Stimulated activated CD4-positive, alpha-beta T cell treated with anti-CD3 and anti-CD28 coated beads, TNF-alpha, amount 100 ng/mL, for 1 hour (primary cell): ENCODE measurements at regions not wholly inside any gene's neighbourhood (a gene's known extent, or its start where the extent isn't known, plus 50 kb on each side); places are given as distances from the start of the nearest gene placed in this dataset.
"Not testable (repeated sequence)": the region's sequence is repeated elsewhere in the genome, so short reads cannot be mapped to it uniquely, and the experiment has no call there.

ENCODE experiments used
- DNase-seq, 3 donors: peaks; one replicate each; pipeline ENCODE4 v3.0.0-alpha.2; 2020; ENCODE audit warnings: low read depth in 3 of 3, low spot score in 1 of 3

DNA sequence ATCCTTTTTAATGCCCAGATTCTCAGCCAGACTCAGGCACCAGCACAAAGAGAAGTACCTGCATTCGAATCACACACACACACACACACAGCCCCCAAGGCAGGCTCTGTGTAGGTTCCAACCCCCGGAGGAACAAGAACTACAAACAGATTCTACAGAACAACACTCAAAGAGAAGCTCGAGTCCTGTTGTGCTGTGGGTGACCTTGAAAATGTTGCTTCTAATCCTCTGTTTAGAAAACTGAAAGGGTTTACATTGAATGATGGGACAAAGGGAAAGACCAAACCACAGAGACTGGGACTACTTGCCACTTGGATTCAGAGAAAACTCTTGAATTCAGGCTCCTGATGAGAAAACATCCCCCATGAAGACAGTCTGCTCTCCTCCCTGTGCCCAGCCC, 568.8 kb upstream of the C16orf82 start:
- no peak for DNase-seq

DNA sequence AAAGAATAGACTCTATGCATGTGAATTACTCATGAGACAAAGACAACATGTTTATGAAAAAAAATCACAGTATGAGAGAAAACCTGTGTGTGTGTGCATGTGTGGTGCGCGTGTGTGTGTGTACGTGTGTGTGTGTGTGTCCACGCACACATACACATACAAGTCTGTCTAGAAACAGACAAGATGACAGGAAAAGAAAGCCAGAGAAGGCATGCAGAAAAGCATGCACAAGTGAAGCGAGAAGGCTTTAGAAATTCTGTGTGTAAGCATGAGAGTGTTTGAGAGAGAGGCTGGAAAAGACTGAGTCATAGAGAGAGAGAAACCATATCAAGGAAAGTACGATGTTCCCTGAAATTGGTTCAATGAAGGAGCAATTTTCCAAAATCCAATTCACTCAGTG, 566.4 kb upstream of the C16orf82 start:
- no peak for DNase-seq

DNA sequence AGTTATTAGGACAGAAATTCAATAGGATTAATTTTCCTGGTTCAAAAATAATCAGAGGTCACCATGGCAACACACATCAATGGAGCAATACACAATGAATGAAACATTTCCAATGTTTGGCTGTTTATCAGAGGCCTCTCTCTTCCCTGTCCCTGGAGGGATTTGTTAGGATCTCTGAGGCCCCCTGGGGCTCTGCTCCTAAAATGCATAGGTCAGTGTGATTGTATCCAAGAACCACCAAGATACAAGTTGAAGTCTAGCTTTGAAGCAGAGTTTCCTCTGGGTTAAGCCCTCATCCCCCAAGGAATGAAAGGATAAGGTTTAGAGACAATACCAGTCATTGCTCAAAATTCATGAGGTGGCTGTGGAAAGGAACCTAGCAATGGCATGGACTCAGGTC, 561.2 kb upstream of the C16orf82 start:
- DNase-seq = no peak

DNA sequence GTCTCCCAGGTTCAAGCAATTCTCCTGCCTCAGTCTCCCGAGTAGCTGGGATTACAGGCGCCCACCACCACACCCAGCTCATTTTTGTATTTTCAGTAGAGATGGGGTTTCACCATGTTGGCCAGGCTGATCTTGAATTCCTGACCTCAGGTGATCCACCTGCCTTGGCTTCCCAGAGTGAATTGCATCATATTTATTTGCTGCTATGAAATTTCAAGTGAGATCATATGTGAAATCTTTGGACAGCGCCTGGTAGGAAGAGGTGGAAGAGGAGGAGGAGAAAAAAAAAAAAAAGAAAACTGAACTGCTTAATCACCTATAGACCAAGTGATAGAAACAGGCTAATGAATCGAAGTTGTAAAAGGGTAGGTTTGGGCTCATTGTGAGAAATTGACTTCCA, 557.8 kb upstream of the C16orf82 start:
- DNase-seq = not testable (repeated sequence)

DNA sequence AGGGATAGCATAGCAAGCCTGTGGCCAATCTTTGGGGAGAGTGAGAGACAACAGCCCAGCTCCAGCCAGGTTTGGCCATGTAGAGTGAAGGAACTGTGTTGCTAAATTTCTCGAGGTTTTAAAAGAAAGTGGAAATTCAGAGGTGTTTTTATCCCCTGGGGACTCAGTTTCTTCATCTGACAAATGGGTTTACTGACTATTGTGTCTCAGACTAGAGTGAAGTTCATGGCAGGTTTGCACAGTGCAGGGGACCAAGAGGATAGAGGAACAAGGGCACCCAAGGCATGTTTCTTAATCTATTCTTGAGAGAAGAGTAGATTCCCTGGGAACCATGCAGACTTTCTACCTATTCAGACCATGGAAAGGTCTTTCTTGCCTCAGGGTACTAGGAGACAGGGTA, 555.8 kb upstream of the C16orf82 start:
- DNase-seq = no peak

DNA sequence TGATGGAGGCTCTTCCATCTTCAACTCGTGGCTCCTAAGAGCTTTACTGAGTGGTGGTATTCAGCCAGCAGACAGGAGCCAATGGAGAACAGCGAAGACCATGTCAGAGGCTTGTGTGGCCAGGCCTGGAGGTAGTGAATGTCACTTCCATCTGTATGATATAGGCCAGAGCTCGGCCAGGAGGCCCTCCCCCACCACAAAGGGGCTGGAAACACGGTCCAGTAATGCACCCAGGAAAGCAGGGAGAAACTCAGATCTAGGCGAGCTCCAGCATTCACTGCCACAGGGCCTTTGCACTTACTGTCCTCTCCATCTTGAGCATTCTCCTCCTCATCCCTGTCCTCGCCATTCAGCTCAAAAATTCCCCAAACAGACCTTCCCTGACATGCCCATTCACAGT, 555.3 kb upstream of the C16orf82 start:
- DNase-seq = no peak

DNA sequence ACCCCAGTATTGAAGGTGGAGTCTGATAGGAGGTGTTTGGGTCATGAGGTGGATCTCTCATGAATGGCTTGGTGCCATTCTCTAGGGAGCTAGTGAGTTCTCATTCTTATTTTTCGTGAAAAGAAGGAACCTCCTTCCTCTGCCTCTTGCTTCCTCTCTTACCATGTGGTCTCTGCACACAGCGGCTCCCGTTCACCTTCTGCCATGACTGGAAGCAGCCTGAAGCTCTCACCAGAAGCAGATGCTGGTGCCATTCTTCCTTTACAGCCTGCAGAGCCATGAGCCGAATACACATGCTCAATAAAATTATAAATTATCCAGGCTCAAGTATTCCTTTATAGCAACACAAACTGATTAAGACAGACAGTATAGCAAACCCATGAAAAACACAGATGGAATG, 545.1 kb upstream of the C16orf82 start:
- no peak for DNase-seq

DNA sequence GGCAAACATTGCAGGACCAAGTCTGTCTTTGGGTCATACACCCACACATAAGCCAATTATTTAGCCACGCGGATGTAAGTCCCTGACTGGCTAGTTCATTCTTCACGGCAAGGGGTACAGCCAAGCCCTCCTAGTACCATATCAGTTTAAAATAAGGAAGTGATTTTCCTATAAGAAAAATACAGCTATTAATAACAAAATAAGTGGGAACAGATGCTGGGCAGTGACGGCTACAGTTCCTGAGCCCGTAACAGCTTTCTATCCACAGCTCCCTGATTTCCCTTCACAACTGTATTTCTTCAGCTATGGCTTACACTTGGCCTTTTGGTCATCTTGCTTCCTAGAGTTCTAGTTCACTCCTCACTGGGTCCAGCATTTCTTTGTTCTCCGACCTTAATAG, 542.4 kb upstream of the C16orf82 start:
- no peak for DNase-seq

DNA sequence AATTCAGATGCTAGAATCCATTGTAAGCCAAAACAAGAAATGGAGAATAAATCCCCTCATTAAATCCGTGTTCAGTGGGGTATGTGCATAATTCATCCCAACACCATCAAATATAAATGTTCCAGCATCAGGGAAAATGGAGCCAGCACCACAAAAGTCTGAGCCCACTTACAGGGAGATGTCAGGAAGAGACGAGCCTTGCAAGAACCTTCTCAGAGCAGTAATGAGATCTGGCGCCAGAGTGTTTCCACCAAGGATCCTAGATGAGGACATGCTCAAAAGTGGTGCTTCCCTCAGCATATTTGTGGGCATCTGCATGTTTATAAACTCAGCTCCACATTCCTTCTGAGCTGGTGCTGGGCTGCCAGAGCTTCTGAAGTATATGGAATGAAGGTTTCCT, 541.9 kb upstream of the C16orf82 start:
- DNase-seq = no peak

DNA sequence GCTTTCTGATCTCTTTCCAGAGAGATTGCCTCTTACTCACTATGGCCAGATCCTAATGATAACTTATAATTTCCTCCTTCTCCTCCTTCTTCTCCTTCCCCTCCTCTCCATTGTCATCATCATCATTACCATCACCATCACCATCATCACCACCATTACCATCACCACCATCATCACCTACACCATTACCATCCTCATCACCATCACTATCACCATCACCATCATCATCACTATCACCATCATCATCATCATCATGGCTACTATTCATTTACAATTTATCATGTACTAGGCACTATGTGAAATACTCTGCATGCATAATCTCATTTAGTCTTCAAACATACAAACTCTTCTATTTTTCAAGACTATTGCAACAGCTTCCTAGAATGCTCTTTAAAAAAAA, 540.9 kb upstream of the C16orf82 start:
- no peak for DNase-seq

DNA sequence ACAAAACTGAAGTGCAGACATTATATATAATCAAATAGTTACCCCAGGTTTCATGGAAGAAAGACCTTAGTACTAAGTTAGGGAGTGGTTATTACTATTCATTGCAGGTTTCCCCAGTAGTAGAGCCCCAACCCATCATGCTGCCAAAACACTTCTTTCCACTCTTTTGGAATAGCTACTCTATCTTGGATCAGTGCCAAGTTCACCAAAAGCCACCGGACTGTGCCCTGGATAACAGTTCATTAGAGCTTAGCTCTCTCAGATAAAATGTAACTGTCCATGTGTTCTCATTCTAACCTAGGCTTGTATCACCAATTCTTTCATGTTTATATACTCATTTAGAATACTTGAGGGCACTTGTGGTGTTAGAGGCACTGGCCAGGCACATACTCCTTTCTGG, 540.1 kb upstream of the C16orf82 start:
- no peak for DNase-seq

DNA sequence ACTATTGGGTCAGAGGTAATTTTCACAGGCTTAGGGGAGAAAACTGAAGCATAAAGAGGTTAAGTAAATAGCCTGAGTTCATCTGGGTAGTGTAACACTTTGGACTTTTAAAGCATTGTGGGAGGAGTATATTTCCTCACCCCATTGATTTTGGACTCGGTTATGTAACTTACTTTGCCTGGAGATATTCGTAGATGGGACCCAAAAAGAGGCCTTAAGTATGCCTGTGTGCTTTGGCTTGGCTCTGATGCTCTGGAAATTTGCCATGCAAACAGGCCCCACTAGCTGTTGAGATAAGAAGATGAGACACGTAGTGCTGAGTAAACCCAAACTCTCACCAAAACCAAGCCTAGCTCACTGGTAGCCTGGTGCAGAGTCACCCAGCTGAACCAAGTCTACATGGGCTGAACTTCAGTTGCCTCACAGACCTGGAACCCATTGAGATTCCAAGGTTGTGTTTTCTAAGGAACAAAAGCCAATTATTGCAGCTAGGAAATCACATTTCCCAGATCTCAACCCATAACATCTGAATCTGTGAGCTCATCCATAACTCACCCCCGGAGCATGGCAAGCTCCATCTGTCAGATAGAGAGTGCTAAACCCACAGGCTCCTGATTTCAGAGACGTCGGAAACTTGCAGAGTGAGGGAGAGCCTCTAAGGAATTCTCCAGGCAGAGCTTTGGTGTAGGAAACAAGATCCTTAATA, 536.0 kb upstream of the C16orf82 start:
- no peak for DNase-seq

DNA sequence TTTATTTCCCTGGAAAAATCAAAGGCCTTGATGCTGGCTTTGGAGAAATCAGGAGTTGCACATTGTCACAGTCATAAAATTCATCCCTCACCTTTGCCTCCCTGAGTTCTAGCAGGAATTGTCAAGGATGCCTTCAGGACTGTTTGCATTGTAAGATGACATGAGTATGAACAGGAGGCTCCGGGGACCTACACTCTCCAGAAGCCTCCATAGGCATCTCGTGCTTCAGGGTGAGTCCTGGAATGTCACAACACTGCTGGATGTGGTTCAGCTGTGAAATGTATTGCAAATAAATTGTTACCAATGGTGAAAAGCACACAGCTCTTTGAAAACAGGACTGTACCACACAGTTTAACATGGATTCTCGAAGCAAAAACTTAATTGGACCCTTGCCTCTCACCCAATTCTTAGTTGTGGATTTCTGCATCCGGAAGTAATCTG, 535.4 kb upstream of the C16orf82 start:
- DNase-seq = no peak

DNA sequence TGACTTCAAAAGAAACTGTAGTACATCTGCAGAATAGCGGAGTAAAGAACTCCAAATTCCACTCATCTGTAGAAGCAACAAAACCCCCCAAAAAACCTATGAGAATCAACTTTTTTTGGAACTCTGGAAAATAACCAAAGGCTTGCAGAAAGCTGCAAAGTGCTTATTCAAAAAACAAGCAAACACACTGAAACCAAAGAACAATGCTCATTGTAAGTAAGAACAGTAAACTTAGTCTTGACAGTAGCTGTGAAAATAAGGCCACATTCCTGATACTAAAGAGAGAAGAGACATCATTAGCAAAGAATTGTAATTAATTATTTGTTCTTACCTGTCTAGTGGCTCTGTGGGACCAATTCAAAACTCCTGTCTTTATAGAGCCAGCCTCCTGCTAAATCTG, 534.3 kb upstream of the C16orf82 start:
- no peak for DNase-seq

DNA sequence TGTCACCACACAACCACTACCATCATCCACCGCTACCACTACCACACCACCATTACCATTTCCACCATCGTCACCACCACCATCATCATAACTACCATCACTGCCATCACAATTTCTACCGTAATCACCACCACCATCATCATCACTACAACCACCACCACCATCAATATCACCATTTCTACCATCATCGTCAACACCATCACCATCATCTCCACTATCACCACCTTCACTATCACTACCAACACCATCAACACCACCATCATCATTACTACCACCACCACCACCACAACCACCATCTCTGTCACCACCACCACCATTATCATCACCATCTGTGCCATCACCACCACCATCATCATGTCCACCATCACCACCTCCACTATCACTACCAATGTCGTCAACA, 524.5 kb upstream of the C16orf82 start:
- DNase-seq = no peak

DNA sequence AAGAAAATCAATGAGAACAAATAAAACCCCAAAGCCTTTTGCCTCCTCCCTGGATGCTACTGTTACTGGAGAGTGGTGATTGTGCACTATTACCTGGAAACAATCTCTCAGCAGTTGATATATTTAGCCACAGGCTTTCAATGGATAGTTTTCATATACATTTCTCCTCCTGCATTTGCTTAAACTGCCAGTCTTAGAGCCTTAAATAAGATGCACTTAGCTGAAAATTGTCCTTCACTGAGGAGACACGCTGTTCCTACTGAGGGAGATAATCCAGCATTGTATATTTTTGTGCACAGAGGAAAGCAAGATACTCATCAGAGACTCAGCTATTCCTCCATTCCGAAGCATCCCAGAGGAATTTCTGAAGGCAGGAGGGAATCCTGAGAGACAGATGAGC, 520.2 kb upstream of the C16orf82 start:
- no peak for DNase-seq

DNA sequence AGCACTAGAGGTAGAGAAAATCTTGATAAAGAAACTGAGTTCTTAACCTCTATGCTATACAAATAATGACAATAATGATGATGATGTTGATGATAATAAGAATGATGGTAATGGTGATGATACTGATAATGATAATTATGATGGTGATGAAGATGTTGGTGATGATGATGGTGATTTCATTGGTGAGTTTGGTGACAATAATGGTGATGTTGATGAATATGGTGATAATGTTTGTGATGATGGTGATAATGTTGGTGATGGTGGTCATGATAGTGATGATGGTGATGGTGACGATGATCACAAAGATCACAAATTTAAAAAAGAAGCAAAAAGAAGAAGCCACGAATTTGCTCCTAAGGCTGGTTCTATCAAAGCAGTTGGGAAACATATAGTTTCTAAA, 519.0 kb upstream of the C16orf82 start:
- no peak for DNase-seq

DNA sequence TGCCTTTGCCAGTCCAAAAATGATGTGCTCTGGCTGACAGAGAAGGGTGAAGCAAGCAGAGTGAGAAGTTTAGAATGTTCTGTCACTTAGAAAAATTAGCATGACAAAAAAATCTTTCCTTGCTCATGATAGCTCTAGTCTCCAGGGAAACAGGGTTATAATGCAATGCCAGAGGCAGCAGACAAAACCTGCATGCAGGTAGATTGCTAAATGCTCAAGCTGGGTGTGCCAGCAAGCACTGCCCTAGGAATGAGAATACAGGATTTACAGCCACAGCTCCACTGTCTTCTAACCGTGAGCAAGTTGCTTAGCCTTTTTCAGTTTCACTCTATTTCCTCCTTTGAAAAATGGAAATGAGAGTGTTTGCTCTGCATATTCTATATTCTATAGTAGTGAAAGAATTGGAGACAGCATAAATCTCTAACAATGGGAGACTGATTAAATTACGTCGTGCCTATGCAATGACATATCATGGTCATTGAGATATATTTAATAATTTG, 516.6 kb upstream of the C16orf82 start:
- no peak for DNase-seq

DNA sequence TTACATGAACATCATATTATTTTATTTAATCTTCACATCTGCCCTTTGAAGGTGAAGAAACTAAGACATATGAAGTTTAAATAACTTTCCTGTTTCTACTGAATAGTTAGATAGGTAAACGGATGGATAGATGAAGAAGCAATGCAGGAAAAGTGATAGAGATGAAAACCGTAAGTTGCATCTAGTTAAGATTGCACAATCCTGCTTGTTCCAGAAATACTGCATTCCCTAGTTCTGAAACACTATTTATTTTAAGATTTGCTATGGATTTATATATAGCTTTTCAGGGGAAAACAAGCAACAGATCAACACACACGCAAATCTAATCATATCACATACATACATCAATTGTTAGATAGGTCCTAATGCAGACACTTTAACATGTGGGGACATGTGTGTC, 512.7 kb upstream of the C16orf82 start:
- DNase-seq = no peak

DNA sequence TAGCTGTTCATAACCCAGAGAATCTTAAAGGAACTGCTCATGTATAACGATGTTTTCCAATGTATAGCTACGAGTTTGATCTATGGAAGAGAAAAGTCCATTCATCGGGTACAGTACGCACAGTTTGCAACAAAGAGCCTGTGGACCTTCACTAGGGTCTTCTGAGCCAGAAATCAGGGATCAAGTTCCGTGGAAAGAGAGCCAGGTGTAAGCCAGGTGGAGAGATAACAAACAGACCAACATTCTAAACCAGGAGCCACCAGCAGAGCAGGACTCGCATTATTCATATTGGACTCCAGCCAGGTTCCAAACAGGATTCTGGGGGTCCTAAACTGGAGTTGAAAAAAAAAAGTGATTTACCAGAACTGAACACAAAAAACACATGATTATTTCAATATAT, 505.4 kb upstream of the C16orf82 start:
- no peak for DNase-seq

DNA sequence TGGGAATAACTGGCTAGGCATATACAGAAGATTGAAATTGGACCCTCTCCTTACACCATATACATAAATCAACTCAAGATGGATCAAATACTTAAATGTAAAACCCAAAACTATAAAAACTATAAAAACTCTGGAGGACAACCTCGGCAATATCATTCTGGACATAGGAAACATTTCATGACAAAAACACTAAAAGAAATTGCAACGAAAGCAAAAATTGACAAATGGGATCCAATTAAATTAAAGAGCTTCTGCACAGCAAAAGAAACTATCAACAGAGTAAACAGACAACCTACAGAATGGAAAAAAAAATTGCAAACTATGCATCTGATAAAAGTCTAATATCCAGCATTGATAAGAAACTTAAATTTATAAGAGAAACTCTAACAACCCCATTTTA, 503.7 kb upstream of the C16orf82 start:
- DNase-seq = no peak

DNA sequence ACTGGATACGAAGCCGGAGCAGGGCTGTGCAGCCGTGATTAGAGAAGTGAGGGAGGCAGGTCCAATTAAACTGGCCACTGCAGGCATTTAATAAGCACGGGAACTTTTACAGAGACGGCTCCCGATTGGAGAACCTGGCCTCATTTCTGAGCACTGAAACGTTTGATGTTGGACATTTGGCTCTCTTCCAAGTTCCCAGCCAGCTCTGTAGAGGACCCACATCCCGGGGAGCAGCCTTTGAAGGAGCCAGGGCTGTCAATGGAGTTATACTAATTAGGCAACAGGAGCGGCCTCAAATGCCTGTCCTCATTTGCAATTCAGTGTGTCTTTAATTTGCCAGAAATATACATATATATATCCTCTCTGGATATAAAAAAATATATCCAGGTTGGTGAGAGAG, 499.4 kb upstream of the C16orf82 start:
- no peak for DNase-seq

DNA sequence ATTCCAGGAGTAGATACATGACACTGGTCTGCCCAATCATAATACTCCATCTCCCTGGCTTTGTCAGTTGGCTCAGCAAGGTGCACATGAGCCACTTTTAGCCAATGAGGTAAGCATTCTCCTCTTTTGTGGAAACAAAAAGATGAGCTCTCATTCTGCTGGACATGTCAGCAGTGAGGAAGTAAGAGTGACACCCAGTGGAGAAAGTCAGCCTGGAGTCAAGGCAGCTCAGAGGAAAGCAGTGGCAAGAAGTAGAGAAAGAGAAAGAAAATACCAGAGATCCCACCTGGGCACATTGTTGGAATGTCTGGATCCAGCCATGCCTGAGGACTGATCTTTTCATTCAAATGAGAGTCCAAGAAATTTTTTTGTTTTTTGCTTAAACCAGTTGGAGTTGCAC, 496.9 kb upstream of the C16orf82 start:
- DNase-seq = no peak

DNA sequence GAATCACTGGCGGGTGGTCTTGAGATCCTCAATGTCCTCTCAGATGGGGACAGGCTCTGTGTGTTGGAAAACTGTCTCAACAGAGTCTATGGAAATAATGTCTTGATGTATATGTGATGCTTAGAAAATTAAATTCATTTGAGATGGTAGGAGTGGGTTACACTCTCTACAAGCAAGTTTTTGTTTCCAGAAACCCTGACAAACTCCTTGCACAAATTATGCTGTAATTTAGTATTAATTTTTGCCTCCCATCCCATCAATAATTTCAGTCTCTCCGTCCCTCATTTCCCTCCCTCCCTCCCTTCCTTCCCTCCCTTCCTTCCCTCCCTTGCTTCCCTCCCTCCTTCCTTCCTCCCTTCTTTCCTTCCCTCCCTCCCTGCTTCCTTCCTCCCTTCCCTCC, 488.0 kb upstream of the C16orf82 start:
- DNase-seq = no peak
